CD14-positive monocyte (primary cell): ENCODE measurements at regions not wholly inside any gene's neighbourhood (a gene's known extent, or its start where the extent isn't known, plus 50 kb on each side); places are given as distances from the start of the nearest gene placed in this dataset.

Experiments used
- DNase-seq, 3 donors: peaks; one replicate each; pipeline ENCODE4 v3.0.0-alpha.2; 2011 to 2022
- H2AFZ ChIP-seq: 2 replicates; pipeline ENCODE4 v1.6.0; 2012; ENCODE audit warnings: mild to moderate bottlenecking, low read depth, low read length, inconsistent platforms; ENCODE audit not compliant: insufficient read depth, poor library complexity, severe bottlenecking
- H3K27ac ChIP-seq, 2 donors: 1 replicate in 1 of 2; 2 replicates in 1 of 2; pipeline ENCODE4 v1.5.1; 2012 to 2013; ENCODE audit warnings: low read length in 2 of 2, control low read depth in 1 of 2, inconsistent platforms in 1 of 2, low read depth in 1 of 2, mild to moderate bottlenecking in 1 of 2
- H3K27me3 ChIP-seq, 2 donors: one replicate each; pipeline versions ENCODE4 v1.6.0 to v1.6.1; 2011 to 2013; ENCODE audit warnings: low read length in 2 of 2; ENCODE audit not compliant: control insufficient read depth in 2 of 2, insufficient read depth in 2 of 2
- H3K36me3 ChIP-seq, 2 donors: replicated peaks in 1 of 2; 1 replicate in 1 of 2; 2 replicates in 1 of 2; pipeline versions ENCODE4 v1.5.1 to v1.6.1; 2012 to 2013; ENCODE audit warnings: low read length in 2 of 2, control low read depth in 1 of 2, inconsistent platforms in 1 of 2, mild to moderate bottlenecking in 1 of 2; ENCODE audit not compliant: insufficient read depth in 2 of 2, control insufficient read depth in 1 of 2
- H3K4me1 ChIP-seq, 2 donors: 1 replicate in 1 of 2; 2 replicates in 1 of 2; pipeline versions ENCODE4 v1.5.1 to v1.6.1; 2012 to 2013; ENCODE audit warnings: low read length in 2 of 2, control low read depth in 1 of 2, inconsistent platforms in 1 of 2, mild to moderate bottlenecking in 1 of 2, moderate library complexity in 1 of 2; ENCODE audit not compliant: insufficient read depth in 2 of 2, control insufficient read depth in 1 of 2
- H3K4me2 ChIP-seq: replicated peaks from 2 replicates; pipeline ENCODE3; 2012; ENCODE audit warnings: low read length, moderate library complexity, mild to moderate bottlenecking; ENCODE audit not compliant: poor library complexity, severe bottlenecking; ENCODE audit errors: extremely low read depth
- H3K4me3 ChIP-seq, 3 experiments: fragments of 200-600 bp in 1 of 3; sonication (generic) in 1 of 3; replicated peaks in 1 of 3; 1 replicate in 2 of 3; 2 replicates in 1 of 3; pipeline ENCODE4 v1.5.1; 2011 to 2013; ENCODE audit warnings: low read length in 3 of 3, mild to moderate bottlenecking in 3 of 3, control low read depth in 2 of 3, low read depth in 2 of 3, inconsistent platforms in 1 of 3, moderate library complexity in 1 of 3
- H3K79me2 ChIP-seq: 2 replicates; pipeline ENCODE4 v1.6.0; 2012; ENCODE audit warnings: mild to moderate bottlenecking, control low read depth, inconsistent platforms, low read length, moderate library complexity; ENCODE audit not compliant: insufficient read depth
- H3K9ac ChIP-seq: 2 replicates; pipeline ENCODE4 v1.6.0; 2017; ENCODE audit warnings: low read length, mild to moderate bottlenecking; ENCODE audit not compliant: insufficient read depth, poor library complexity, severe bottlenecking
- H3K9me3 ChIP-seq, 2 donors: replicated peaks in 1 of 2; 1 replicate in 1 of 2; 2 replicates in 1 of 2; pipeline versions ENCODE4 v1.5.1 to v1.6.1; 2012 to 2013; ENCODE audit warnings: low read length in 2 of 2, control low read depth in 1 of 2; ENCODE audit not compliant: control insufficient read depth in 1 of 2, insufficient read depth in 1 of 2
- H4K20me1 ChIP-seq: 2 replicates; pipeline ENCODE4 v1.6.0; 2012; ENCODE audit warnings: mild to moderate bottlenecking, low read length, control low read depth, moderate library complexity; ENCODE audit not compliant: insufficient read depth
- H3K27ac Mint-ChIP-seq, 7 donors: one replicate each; pipeline ENCODE4 v1.8.0; 2020; ENCODE audit warnings: mild to moderate bottlenecking in 7 of 7, mixed read lengths in 7 of 7, moderate library complexity in 6 of 7, inconsistent platforms in 2 of 7
- H3K27me3 Mint-ChIP-seq, 3 donors: one replicate each; pipeline ENCODE4 v1.8.0; 2021 to 2022; ENCODE audit warnings: low read depth in 3 of 3, mild to moderate bottlenecking in 3 of 3, mixed read lengths in 3 of 3, moderate library complexity in 3 of 3, inconsistent platforms in 1 of 3
- H3K36me3 Mint-ChIP-seq, 2 donors: one replicate each; pipeline ENCODE4 v1.8.0; 2020; ENCODE audit warnings: mixed read lengths in 2 of 2, inconsistent platforms in 1 of 2, mild to moderate bottlenecking in 1 of 2
- H3K4me1 Mint-ChIP-seq: one replicate; pipeline ENCODE4 v1.8.0; 2020; ENCODE audit warnings: mild to moderate bottlenecking, mixed read lengths
- H3K4me3 Mint-ChIP-seq, 2 donors: one replicate each; pipeline ENCODE4 v1.8.0; 2020; ENCODE audit warnings: mild to moderate bottlenecking in 2 of 2, mixed read lengths in 2 of 2, moderate library complexity in 1 of 2
- H3K9me3 Mint-ChIP-seq, 7 donors: one replicate each; pipeline ENCODE4 v1.8.0; 2020 to 2022; ENCODE audit warnings: mixed read lengths in 7 of 7, mild to moderate bottlenecking in 6 of 7, moderate library complexity in 6 of 7, inconsistent platforms in 2 of 7
- CTCF ChIP-seq: fragments of 200-600 bp; IDR thresholded peaks from one replicate; pipeline ENCODE4 v1.8.0; 2022; ENCODE audit warnings: antibody characterized with exemption, mild to moderate bottlenecking
- WGBS: methylation state at CpG from one replicate; pipeline ENCODE4 v1.1.5; 2013; ENCODE audit warnings: missing lambda C conversion rate; ENCODE audit not compliant: insufficient coverage; 5-methylcytosine and 5-hydroxymethylcytosine counted together
- intact Hi-C, 2 donors: fragments of 100-400 bp; cut with micrococcal nuclease; formaldehyde crosslinking; loops; one replicate each; pipeline versions ENCODE4 v1.15.0 to v1.15.1; 2023

GRCh38 chr6:126842769-126843168 lies 275.7 kb upstream of the RSPO3 start:
- Histone ChIP-seq H3K4me1 (no peaks in the 10 kb centered on the region), H3K4me2 (no peak overlapping the region), H3K79me2 (no peaks in the 10 kb centered on the region), H3K9ac (no peak overlapping the region), H3K9me3 (no peaks in the 10 kb centered on the region), H4K20me1 (no peaks in the 10 kb centered on the region), H3K27ac (no peak overlapping the region), H2AFZ (no peak overlapping the region), H3K36me3 (no peaks in the 10 kb centered on the region), H3K4me3 (no peak overlapping the region), H3K27me3 (no peaks in the 10 kb centered on the region)
- no peak for TF ChIP-seq CTCF
- Mint-ChIP-seq H3K27ac (no peak overlapping the region), H3K36me3 (no peaks in the 10 kb centered on the region), H3K27me3 (peaks cover 0 to 2% (median 0%) of the 10 kb centered on the region in 3 donors), H3K4me1 (no peaks in the 10 kb centered on the region), H3K9me3 (peaks cover 0 to 3% (median 0%) of the 10 kb centered on the region in 7 donors), H3K4me3 (no peak overlapping the region)
- WGBS = no CpG with 5 or more reads among the region's 1 CpG
- no peak for DNase-seq
- intact Hi-C loops = no loop called here

GRCh38 chr6:126848119-126848518 lies 270.4 kb upstream of the RSPO3 start:
- no peaks in the 10 kb centered on the region for H3K27me3 ChIP-seq
- no peaks in the 10 kb centered on the region for H3K9me3 ChIP-seq
- no peaks in the 10 kb centered on the region for H4K20me1 ChIP-seq
- H3K4me1 Mint-ChIP-seq = no peaks in the 10 kb centered on the region
- no peak overlapping the region for H3K4me3 Mint-ChIP-seq
- no peak overlapping the region for H2AFZ ChIP-seq
- no peaks in the 10 kb centered on the region for H3K36me3 ChIP-seq
- no peaks in the 10 kb centered on the region for H3K79me2 ChIP-seq
- intact Hi-C loops = no loop called here
- H3K9me3 Mint-ChIP-seq = peaks cover 5 to 21% (median 8%) of the 10 kb centered on the region in 7 donors
- H3K4me2 ChIP-seq = no peak overlapping the region
- no peak overlapping the region for H3K4me3 ChIP-seq
- no peaks in the 10 kb centered on the region for H3K36me3 Mint-ChIP-seq
- DNase-seq = no peak
- H3K4me1 ChIP-seq = no peaks in the 10 kb centered on the region
- TF ChIP-seq CTCF = no peak
- H3K27ac Mint-ChIP-seq = no peak overlapping the region
- H3K27me3 Mint-ChIP-seq = peaks cover 0 to 2% (median 0%) of the 10 kb centered on the region in 3 donors
- no peak overlapping the region for H3K9ac ChIP-seq
- no peak overlapping the region for H3K27ac ChIP-seq
